KBM-7 (cell line): ENCODE measurements at regions not wholly inside any gene's neighbourhood (a gene's known extent, or its start where the extent isn't known, plus 50 kb on each side); places are given as distances from the start of the nearest gene placed in this dataset.

Experiments used
- DNase-seq: peaks from one replicate; pipeline ENCODE4 v3.0.0-alpha.2; 2015
- in situ Hi-C: fragments of 300-500 bp; cut with MboI; formaldehyde crosslinking; loops from 2 replicates; pipeline ENCODE4 v1.14.3; 2020; ENCODE audit warnings: low sequenced_read_pairs, low pct_unique_long_range_greater_than_20kb, mixed read lengths

DNA sequence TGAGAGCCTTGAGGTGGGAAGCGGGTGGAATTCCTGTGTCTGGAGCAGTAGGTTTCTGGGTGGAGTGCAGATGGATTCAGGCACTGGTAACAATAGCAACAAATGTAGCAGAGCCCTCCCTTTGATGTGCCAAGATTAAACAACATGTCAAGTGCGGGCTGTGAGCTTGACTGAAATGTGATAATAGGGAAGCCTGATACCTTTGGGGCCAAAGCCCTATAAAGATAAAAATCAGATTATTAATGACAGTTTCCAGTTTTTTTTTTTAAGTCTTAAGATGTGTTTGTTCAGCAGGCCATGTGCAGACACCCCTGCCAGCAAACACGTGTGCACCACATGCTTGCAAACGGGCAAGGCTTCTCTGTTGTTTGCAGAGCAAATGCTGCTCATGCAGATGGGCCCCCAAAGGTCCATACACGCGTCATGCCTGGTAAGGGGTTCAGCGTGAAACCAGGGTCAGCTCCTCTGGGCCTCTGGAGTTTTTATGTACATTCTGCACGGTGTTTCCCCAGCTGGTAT is 193.2 kb downstream of the GADD45G start:
- in situ Hi-C loops: no loop called here
- DNase-seq: no peak

- no peak for DNase-seq
- in situ Hi-C loops: no loop called here
Measured at GRCh38 chr9:89798547-89799120, 193.8 kb downstream of the GADD45G start.

- in situ Hi-C loops: no loop called here
- DNase-seq: no peak
Measured at GRCh38 chr9:89799221-89799620, 194.4 kb downstream of the GADD45G start.

GRCh38 chr9:89799766-89800165 is 195.0 kb downstream of the GADD45G start:
- no peak for DNase-seq
- in situ Hi-C loops: no loop called here

GRCh38 chr9:89801341-89801740 is 196.5 kb downstream of the GADD45G start:
- in situ Hi-C loops: no loop called here
- DNase-seq: no peak

GRCh38 chr9:89801742-89802670 is 197.2 kb downstream of the GADD45G start:
- in situ Hi-C loops: no loop called here
- no peak for DNase-seq

DNA sequence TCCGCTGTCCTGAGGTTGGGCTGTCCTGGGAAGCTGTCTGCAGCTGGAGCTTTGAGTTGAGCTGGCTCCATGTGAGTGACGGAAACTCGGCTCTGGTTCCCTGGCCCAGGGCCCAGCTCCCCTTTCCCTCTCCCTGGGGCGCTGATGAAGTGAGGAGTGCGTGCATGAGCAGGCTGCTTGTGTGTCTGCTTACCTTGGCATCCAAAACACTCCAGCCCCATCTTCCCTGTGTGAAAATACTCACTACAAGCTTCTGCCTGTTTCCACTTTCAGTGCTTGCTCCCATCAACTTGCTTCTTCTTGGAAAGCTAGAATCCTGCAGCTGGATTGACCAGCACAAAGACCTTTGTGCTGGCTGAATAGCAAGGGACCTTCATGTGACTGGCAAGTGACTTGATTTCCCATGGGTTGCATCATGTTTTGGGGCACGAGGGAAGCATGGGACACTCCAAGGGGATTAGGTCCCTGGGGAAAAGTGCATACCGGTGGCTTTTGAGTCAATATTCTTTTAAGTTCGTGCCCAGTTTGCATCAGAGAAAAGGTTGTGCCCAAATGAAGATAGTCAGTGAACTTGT is 198.1 kb downstream of the GADD45G start:
- in situ Hi-C loops: no loop called here

DNA sequence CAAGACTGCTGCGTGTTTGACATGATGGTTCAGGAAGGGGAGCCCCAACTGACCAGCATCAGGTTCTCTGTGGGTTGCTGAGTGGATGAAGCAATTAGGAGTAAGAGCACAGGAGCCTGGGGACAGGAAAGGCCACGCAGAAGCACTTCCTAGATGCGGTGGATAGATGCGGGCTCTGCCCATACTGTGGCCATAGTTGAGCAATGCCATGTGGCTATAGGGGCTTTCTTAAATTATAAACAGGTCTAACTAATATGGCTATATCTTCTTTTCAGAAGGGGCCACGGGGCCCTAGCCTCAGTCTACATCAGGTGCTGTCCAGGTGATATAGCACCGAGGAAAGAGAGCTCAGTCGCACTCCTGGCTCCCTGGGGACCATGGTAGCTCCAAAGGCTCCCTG is 198.6 kb downstream of the GADD45G start:
- in situ Hi-C loops: no loop called here
- DNase-seq: no peak

More for the DNA sequence above, 198.1 kb downstream of the GADD45G start:
- DNase-seq: no peak

GRCh38 chr9:89804766-89805531 is 200.1 kb downstream of the GADD45G start:
- DNase-seq: no peak
- in situ Hi-C loops: no loop called here

DNA sequence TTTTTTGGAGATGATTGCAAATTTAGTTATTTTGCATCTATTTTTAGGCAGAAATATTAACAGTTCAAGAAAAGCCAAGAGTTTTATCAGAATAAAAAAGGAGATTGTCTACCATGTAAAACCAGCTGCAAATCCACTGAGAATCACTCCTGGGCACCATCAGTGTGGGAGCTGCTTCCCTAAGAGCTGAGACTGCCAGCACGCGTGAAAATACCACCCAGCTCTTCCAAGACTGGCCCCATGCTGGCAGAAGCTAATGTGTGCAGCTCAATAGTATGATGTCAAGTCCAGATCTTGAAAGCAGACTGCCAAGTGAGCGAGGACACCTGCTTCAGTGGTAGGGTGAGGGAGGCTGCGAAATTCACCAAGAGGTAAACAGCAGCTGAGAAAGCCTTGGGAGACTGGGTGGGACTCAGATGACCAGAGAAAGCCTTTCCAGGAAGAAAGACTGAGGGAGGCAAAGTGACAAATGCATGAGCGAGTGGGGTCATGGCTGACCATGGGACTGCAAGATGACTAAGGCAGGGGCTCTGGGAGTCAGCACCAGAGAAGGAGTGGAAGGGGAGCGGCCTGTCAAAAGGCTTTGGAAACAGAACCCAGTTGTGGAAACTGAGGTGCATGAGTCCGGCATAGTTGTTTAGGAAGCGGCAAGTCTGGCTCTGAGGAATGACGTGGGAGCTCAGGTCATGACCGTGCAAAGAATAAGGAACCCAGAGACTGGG is 200.9 kb downstream of the GADD45G start:
- in situ Hi-C loops: no loop called here
- no peak for DNase-seq

DNA sequence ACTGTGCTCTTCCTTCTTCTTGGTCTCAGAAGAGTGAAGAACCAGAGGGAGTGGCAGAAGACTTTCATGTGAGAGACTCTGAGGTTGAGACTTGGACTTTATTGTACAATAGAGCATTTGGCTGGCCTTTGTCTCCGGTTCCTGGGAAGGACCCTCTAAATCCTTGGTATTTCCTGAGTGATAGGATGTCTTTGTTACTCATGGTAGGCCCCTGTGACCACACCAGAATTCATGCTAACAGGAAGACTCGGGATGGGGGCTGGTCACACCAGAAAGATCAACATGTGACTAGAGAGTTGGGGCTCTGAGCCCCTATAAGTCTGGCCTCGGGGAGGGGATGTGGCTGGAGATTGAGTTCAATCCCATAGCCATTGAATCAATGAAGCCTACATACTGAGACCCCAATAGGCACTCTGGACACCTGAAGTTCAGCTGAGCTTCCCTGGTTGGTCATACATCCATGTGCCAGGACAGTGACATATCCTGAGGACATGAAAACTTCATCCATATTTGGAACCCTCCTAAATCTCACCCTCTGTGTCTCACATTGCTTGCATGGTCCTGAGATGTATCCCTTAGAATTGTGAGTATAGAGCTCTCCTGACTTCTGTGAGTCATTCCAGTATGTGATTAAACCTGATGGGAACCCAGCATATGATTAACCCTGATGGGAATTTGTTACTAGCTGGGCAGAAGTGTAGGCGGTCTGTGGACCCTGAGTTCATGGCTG is 201.7 kb downstream of the GADD45G start:
- DNase-seq: no peak
- in situ Hi-C loops: no loop called here

DNA sequence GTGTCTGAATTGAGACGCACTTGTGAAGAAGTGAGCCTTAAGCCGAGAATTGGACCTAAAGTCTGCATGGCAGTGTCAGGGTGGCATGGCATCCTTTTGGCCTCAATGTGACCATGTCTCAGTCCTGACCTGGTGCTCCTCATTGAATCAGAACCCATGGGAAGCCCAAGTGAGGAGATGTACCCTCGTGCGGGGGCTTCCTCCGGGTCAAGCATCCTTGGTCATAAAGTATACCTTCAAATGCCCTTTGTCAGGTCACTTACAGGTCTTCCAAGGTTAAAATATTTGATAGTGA is 202.2 kb downstream of the GADD45G start:
- no peak for DNase-seq
- in situ Hi-C loops: no loop called here

DNA sequence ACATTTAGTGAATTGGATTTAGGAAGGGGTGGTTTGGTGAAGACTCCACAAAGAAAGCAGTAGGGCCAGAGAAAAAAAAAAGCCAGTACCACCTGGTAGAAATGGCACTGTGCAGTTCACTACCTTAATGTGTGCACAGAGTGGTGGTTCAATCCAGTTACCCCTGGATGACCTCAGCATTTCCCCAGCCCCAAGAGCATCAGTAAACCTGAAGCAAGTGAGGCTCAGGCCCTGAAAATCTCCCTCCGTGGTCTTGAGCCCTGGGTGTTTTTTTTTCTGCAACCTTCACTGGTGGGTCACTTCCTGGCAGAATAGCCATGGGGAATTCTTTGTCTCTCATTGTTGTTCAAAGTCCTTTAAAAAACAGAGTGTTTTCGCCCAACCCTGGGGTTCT is 202.9 kb downstream of the GADD45G start:
- in situ Hi-C loops: no loop called here
- DNase-seq: no peak

GRCh38 chr9:89808076-89808755 is 203.4 kb downstream of the GADD45G start:
- in situ Hi-C loops: no loop called here
- DNase-seq: no peak

- in situ Hi-C loops: no loop called here
- DNase-seq: no peak
Measured at GRCh38 chr9:89808756-89809181, 204.0 kb downstream of the GADD45G start.

- in situ Hi-C loops: no loop called here
- DNase-seq: no peak
Measured at GRCh38 chr9:89810431-89810830, 205.6 kb downstream of the GADD45G start.

- in situ Hi-C loops: no loop called here
- DNase-seq: no peak
Measured at GRCh38 chr9:89811356-89811755, 206.5 kb downstream of the GADD45G start.

DNA sequence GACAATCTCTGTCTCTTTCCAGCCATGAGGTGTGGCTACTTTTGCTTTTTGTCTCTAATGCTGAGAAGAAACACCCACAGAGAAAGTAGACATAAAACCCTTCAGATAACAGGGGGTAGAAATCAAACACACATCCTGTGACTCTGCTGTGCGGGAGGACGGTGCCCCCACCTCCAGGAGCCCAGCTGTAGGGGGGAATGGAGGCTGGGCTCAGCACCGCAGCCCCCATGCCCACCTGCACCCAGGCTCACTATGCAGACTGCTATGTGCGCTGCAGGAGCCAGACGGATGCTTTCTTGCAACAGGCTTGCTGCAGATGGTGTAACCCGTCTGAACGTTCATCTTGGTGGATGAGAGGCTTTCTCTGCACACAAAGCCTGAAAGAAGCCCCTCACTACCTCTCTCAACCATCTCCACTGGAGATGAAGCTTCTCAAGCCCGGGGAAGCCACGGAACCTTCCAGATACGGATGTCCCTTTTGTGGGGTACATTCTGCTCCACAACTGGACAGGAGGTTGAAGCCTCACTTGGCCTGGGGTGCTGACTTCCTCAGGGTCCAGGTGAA is 207.2 kb downstream of the GADD45G start:
- in situ Hi-C loops: no loop called here
- no peak for DNase-seq
